ENCODE measurements at regions not wholly inside any gene's neighbourhood (a gene's known extent, or its start where the extent isn't known, plus 50 kb on each side); places are given as distances from the start of the nearest gene placed in this dataset.
A peak's percentile ranks its signal among the peaks of the same experiment; 100 is the strongest.

GRCh38 chr5:45037927-45038326 lies 229.2 kb downstream of the MRPS30 start:
- no peak overlapping the region for H3K4me3 ChIP-seq (replicated peaks; ENCODE audit: low read depth, low read length)
- no peak for DNase-seq (ENCODE audit: low read depth)
- no peak for TF ChIP-seq CTCF (IDR thresholded peaks at IDR 0.05; ENCODE audit: low read length, missing control alignments)

DNA sequence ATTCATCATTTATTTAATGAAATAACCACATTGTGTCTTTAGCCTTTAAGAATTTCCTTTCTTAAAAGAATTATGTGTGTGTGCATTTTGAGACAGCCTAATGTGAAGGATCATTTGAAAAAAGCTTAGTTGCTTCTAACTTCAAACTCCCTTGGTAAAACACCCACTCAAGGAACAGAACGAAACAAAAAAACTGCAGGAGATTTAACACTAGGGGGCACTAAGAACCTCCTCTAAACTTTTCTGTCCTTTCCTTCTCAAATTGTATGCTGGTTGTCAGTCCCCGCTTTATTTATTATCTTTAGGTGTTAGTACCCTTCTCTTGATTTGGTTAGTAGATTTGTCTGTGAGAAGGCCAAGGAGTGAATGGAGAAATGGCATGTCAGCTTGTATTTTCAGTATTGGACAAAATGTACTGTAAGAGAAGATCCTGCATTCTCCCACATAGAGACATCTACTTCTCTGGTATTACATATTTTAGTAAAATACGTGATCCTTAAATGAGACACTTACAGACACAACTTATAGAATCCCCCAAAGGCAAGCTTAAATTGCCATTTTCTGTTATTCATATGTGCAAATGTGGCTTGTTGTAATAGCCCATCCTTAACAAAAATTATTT lies 229.7 kb downstream of the MRPS30 start:
- TF ChIP-seq CTCF (IDR thresholded peaks at IDR 0.05; ENCODE audit: low read length, missing control alignments), result peak; percentile 48
- DNase-seq (ENCODE audit: low read depth), result peak; percentile 33

DNA sequence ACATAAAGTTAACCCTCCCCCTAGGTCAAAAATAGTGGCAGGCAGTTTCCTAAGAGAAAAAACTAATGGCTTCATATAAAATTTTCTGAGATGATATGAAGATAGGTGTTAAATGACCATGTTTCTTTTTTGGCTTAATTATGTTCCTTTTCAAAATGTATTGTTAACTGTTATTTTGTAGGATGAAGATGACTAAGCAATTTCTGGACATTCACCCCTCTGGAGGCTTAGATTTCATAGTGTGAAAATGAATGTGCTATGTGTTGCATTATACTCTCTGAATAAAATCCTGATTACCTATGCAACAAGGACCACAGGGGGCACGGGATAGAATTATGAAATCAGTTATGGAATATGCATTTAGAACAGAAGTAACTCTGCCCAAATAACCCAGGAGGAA lies 233.5 kb downstream of the MRPS30 start:
- DNase-seq (ENCODE audit: low read depth), result no peak
- no peak overlapping the region for H3K4me3 ChIP-seq (replicated peaks; ENCODE audit: low read depth, low read length)
- TF ChIP-seq CTCF (IDR thresholded peaks at IDR 0.05; ENCODE audit: low read length, missing control alignments), result no peak

More for the DNA sequence above, 229.7 kb downstream of the MRPS30 start:
- H3K4me3 ChIP-seq (replicated peaks; ENCODE audit: low read depth, low read length), result no peak overlapping the region

DNA sequence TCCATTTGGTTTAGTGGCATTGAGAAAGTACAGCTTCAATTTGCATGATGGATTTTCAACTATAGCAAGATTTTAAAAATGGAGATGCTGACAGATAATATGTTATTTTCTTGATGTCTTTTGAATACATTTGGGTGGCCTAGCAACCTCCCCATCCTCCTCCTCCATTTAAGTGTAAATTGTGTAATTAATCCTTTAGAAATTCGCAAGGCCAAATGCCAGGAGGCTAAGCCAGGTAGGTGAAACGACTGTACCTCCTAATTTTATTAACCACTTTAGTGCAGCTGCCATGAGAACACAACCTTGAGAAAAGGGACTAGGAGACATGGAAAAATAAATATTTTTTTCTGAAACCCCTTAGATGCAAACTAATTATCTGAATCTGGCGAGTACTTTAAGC lies 248.8 kb downstream of the MRPS30 start:
- H3K4me3 ChIP-seq (replicated peaks; ENCODE audit: low read depth, low read length), result no peak overlapping the region
- no peak for TF ChIP-seq CTCF (IDR thresholded peaks at IDR 0.05; ENCODE audit: low read length, missing control alignments)

DNA sequence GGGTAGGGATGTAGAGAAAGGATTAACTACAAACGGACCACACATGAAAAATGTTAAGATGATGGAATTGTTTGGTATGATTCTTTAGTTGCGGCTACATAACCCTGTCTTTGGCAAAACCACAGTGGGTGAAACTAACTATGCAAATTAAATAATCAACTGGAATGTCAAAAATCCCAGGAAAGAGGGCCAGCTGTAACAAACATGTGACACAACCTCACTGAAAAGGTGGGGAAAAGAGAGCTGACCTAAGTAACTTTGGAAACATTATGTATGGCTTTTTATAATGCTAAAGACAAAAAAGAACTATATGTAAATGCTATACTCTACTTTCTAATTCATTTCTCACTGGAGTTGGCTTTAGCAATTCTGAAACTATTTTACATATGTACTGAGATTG lies 252.0 kb downstream of the MRPS30 start:
- TF ChIP-seq CTCF (IDR thresholded peaks at IDR 0.05; ENCODE audit: low read length, missing control alignments), result no peak
- no peak for DNase-seq (ENCODE audit: low read depth)
- no peak overlapping the region for H3K4me3 ChIP-seq (replicated peaks; ENCODE audit: low read depth, low read length)

More for the DNA sequence above, 248.8 kb downstream of the MRPS30 start:
- DNase-seq (ENCODE audit: low read depth), result no peak

DNA sequence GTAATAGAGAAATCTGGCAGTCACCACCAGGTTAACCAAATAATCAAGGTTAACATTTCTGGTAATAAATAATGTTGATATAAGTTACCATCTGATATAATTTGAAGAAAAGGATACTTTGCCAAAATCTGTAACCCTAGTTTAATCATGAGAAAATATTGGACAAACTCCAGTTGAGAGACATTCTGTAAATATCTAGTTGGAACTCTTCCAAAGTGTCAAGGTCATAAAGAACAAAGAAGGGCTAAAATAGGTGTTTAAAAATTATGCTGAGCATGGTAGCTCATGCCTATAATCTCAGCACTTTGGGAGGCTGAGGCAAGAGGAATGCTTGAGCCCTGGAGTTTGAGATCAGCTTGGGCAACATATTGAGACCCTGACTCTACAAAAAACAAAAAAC lies 253.3 kb downstream of the MRPS30 start:
- TF ChIP-seq CTCF (IDR thresholded peaks at IDR 0.05; ENCODE audit: low read length, missing control alignments), result no peak
- no peak overlapping the region for H3K4me3 ChIP-seq (replicated peaks; ENCODE audit: low read depth, low read length)
- DNase-seq (ENCODE audit: low read depth), result no peak

DNA sequence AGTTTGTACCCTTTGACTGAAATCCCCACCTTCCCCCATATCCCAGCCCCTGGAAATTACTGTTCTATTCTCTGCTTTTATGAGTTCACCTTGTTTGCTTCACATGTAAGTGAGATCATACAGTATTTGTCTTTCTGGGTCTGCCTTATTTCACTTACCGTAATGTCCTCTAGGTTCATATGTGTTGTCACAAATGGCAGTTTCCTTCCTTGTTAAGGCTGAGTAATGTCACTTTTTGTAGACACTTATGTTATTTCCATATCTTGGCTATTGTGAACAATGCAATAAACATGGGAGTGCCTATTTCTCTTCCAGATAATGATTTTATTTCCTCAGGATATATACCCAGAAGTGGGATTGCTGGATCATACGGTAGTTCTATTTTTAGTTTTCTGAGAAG lies 272.3 kb downstream of the MRPS30 start:
- no peak overlapping the region for H3K4me3 ChIP-seq (replicated peaks; ENCODE audit: low read depth, low read length)
- TF ChIP-seq CTCF (IDR thresholded peaks at IDR 0.05; ENCODE audit: low read length, missing control alignments), result no peak

More for the DNA sequence above, 272.3 kb downstream of the MRPS30 start:
- DNase-seq (ENCODE audit: low read depth), result no peak

Measured in fibroblast of pulmonary artery (primary cell).